ENCODE measurements at regions not wholly inside any gene's neighbourhood (a gene's known extent, or its start where the extent isn't known, plus 50 kb on each side); places are given as distances from the start of the nearest gene placed in this dataset.

GRCh38 chr18:52007105-52007504 is 332.9 kb upstream of the DCC start:
- no peak for DNase-seq
- Histone ChIP-seq H3K27me3 (ENCODE audit: insufficient read depth) (no peaks in the 10 kb centered on the region), H3K4me1 (ENCODE audit: control insufficient read depth in 1 of 2, insufficient read depth in 2 of 2, low read depth in 1 of 2, low read length in 1 of 2) (no peaks in the 10 kb centered on the region), H3K79me2 (ENCODE audit: insufficient read depth) (no peaks in the 10 kb centered on the region), H3K4me3 (ENCODE audit: low read depth in 2 of 2, low read length in 1 of 2) (no peak overlapping the region), H3K9me3 (no peaks in the 10 kb centered on the region), H3K36me3 (replicated peaks in 1 of 2; ENCODE audit: control insufficient read depth in 1 of 2, insufficient read depth in 2 of 2, low read length in 1 of 2) (no peaks in the 10 kb centered on the region), H3F3A (replicated peaks; ENCODE audit: insufficient read depth) (no peaks in the 10 kb centered on the region), H3K9ac (no peak overlapping the region), H2AFZ (ENCODE audit: low read depth) (no peak overlapping the region), H4K20me1 (ENCODE audit: insufficient read depth) (no peaks in the 10 kb centered on the region), H3K27ac (ENCODE audit: low read depth in 2 of 2, low read length in 1 of 2) (no peak overlapping the region), H3K4me2 (no peak overlapping the region), H3K9me2 (no peaks in the 10 kb centered on the region)
- TF ChIP-seq FOXM1 (IDR thresholded peaks at IDR 0.05; ENCODE audit: low read depth) (no peak), NFIC (IDR thresholded peaks at IDR 0.05; ENCODE audit: borderline replicate concordance) (no peak), ELF1 (IDR thresholded peaks at IDR 0.05) (no peak), CTCF (IDR thresholded peaks at IDR 0.05) (peak; percentile 24), ZBTB33 (IDR thresholded peaks at IDR 0.05; ENCODE audit: borderline replicate concordance, low read depth) (no peak), FOSL2 (IDR thresholded peaks at IDR 0.05; ENCODE audit: borderline replicate concordance, low read depth) (no peak), YY1 (IDR thresholded peaks at IDR 0.05; ENCODE audit: low read depth) (no peak), SIN3A (IDR thresholded peaks at IDR 0.05; ENCODE audit: borderline replicate concordance, low read depth, low read length) (no peak), TAF1 (IDR thresholded peaks at IDR 0.05; ENCODE audit: borderline replicate concordance, low read depth, low read length) (no peak), POLR2AphosphoS5 (IDR thresholded peaks at IDR 0.05; ENCODE audit: low read depth, low read length) (no peak), RFX5 (IDR thresholded peaks at IDR 0.05; ENCODE audit: low read length) (no peak), RAD21 (IDR thresholded peaks at IDR 0.05; ENCODE audit: low read length) (peak; percentile 25; the same call in 1 of the 2 replicates), IRF3 (IDR thresholded peaks at IDR 0.05; ENCODE audit: low read depth, low read length) (no peak), REST (IDR thresholded peaks at IDR 0.05; ENCODE audit: low read depth, low read length) (no peak), NRF1 (IDR thresholded peaks at IDR 0.05; ENCODE audit: low read depth, low read length) (no peak)
- CTCF ChIA-PET: no interaction called here
- WGBS (ENCODE audit: low lambda C conversion rate): 2% methylated on average over 2 of the region's 2 CpGs
- POLR2A ChIA-PET: no interaction called here

Measured in SK-N-SH (cell line).